Naive B cell (primary cell): ENCODE measurements at regions not wholly inside any gene's neighbourhood (a gene's known extent, or its start where the extent isn't known, plus 50 kb on each side); places are given as distances from the start of the nearest gene placed in this dataset.

ENCODE experiments used
- ATAC-seq, 2 donors: fragments of 150-1000 bp; cut with Tn5 transposase; 2 replicates each; pipeline ENCODE4 v1.10.0; 2021; ENCODE audit warnings: low read depth in 2 of 2, mild to moderate bottlenecking in 2 of 2, moderate library complexity in 2 of 2
- DNase-seq: peaks from one replicate; pipeline ENCODE4 v3.0.0; 2022
- H3K27ac Mint-ChIP-seq, 6 donors: one replicate each; pipeline ENCODE4 v1.8.0; 2020 to 2022; ENCODE audit warnings: mild to moderate bottlenecking in 6 of 6, mixed read lengths in 6 of 6, moderate library complexity in 5 of 6, inconsistent platforms in 2 of 6
- H3K27me3 Mint-ChIP-seq, 3 donors: one replicate each; pipeline ENCODE4 v1.8.0; 2021 to 2022; ENCODE audit warnings: mixed read lengths in 3 of 3, mild to moderate bottlenecking in 1 of 3
- H3K36me3 Mint-ChIP-seq, 2 donors: one replicate each; pipeline ENCODE4 v1.8.0; 2020 to 2022; ENCODE audit warnings: mixed read lengths in 2 of 2, inconsistent platforms in 1 of 2, mild to moderate bottlenecking in 1 of 2
- H3K4me1 Mint-ChIP-seq, 3 donors: one replicate each; pipeline ENCODE4 v1.8.0; 2020 to 2022; ENCODE audit warnings: mixed read lengths in 3 of 3, inconsistent platforms in 1 of 3, mild to moderate bottlenecking in 1 of 3, moderate library complexity in 1 of 3
- H3K4me3 Mint-ChIP-seq, 8 donors: one replicate each; pipeline ENCODE4 v1.8.0; 2020 to 2022; ENCODE audit warnings: mild to moderate bottlenecking in 8 of 8, mixed read lengths in 8 of 8, moderate library complexity in 8 of 8, inconsistent platforms in 2 of 8
- H3K9me3 Mint-ChIP-seq, 7 donors: one replicate each; pipeline ENCODE4 v1.8.0; 2020 to 2022; ENCODE audit warnings: mixed read lengths in 7 of 7, mild to moderate bottlenecking in 5 of 7, inconsistent platforms in 2 of 7, moderate library complexity in 1 of 7

DNA sequence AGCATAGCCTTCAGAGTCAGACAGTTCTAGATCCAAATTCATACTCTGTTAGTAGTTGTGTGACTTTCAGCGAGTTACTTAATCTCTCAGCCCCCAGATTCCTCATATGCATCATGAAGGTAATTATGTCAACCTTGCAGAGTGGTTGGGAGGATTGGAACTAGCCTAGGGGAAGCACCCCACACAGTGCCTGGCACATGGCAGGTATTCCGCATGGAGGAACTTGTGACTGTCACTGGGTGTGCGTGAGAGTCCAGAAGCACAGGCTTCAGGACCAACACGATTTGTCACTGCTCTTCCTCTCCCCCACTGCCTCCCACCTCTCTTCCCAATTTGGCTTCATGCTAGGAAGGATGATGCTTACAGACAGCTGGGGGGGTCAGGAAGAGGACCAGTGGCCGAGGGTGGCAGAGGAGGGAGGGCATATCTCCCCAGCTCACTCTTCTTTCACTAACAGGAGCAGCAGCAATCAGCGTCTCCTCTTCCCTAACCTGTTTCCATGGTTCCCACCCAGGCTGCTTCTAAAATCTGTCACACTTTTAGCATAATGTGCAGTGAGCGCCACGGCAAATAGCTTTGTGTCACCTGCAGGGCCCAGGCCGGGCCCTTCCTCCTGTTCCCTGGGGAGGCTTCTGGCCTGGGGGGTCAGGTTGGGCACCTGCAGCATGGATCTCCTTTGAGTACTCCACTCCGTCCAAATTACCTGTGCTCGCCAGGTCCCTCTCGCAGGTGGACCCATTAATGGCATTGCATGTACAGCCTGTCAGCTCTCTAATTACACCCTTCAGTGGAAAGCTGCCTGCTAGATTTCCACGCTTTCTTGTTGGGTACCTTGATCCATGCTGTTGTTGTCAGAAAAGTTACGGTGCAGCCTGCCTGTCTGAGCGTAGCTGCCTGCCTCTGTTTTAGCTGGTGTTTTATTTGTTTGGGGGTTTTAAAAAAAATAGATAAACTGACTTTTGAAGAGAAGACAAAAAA lies 400.4 kb downstream of the NXPE2 start:
- Mint-ChIP-seq H3K36me3 (no peaks in the 10 kb centered on the region), H3K4me3 (no peak overlapping the region), H3K27me3 (no peaks in the 10 kb centered on the region), H3K9me3 (peaks cover 0 to 4% (median 1%) of the 10 kb centered on the region in 7 donors), H3K4me1 (no peaks in the 10 kb centered on the region), H3K27ac (no peak overlapping the region)
- DNase-seq (no peak), ATAC-seq (no peak)

DNA sequence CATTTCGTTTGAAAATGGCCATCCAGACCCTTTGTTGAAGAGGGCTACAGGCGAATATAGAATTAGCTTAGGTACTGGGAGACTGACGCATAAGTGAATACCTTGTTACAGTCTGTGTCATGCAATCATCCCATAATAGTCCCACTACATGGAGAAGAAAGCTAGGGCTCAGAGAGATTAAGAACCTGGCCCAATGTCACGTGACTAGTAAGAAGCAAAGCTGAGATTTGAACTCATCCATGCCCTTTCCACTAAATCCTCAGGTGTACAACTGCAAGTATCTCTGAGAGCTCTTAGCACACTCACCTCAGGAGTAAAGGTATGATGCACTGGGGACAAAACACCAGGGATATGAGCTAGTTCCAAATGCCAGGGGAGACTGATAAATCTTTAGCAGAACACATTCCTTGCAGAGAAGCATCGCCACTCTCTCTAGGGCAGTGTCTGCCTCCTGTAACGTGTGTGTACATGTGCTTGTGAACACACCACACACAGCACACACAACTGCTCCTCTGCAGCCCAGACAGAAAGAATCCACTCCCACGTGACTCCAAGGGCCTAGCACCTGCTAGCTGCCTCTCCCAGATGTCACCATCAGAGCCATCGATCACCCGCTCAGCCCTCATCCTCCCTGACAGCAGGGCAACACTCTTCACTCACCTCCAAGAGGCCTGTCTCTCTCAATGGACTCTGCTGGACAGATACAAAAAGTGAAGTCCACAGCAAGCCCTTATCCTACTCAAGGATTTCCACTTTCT lies 402.8 kb downstream of the NXPE2 start:
- ATAC-seq (no peak), DNase-seq (no peak)
- H3K4me1 Mint-ChIP-seq = peaks cover 0 to 6% (median 0%) of the 10 kb centered on the region in 3 donors
- H3K36me3 Mint-ChIP-seq = no peaks in the 10 kb centered on the region
- no peaks in the 10 kb centered on the region for H3K27me3 Mint-ChIP-seq
- peaks cover 0 to 4% (median 0%) of the 10 kb centered on the region in 7 donors for H3K9me3 Mint-ChIP-seq
- H3K27ac Mint-ChIP-seq = no peak overlapping the region
- H3K4me3 Mint-ChIP-seq = no peak overlapping the region

DNA sequence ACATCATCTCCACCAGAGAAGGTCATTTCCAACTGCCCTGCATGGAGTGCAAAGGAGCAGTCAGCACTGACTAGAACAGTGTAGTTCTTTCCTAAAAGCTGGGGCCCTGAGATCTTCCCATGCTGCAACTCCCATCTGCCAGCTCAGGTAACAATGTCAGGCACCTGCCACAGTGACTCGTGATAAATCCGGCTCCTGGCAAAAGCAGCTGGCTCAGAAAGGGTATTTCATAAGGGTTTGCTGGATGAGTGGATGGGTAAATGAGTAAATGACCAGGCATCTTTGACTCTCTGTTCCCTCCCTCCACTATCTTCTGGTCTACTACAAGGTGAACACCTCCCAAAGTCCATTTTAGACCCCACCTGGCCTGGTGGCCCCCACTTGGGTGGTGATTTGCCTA lies 403.6 kb downstream of the NXPE2 start:
- Mint-ChIP-seq H3K27ac (no peak overlapping the region), H3K4me3 (no peak overlapping the region)

DNA sequence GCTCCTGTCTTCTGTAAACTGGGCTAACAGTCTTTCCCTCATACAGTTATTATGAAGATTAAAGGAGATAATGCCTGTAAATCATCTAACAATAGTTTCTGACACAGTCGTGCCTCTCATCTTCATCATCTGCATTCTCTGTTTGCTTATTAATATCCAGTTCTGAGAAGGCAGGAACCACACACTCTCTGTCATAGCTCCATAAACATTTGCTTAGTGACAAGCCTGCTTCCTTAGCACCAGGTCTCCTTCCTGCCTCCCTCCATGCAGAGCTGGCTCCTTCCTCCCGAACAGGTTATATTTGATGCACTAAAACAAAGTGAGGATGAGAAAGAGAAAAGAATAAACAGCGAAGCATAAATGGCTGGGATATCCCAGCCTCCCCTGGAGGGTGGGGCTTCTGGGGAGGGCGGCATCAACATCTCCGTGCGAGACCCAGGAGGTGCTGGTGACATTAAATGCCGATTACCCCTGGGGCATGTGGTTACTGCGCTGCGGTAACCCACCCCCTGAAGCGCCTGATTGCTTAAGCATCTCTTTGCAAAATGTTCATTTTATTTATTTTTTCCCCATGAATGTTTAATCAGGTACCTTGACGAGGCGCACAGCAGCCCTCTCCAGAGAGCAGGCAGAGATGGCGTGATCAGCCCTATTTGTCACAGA lies 404.9 kb downstream of the NXPE2 start:
- DNase-seq (no peak), ATAC-seq (no peak)
- peaks cover 0 to 4% (median 0%) of the 10 kb centered on the region in 7 donors for H3K9me3 Mint-ChIP-seq
- H3K4me3 Mint-ChIP-seq = no peak overlapping the region
- H3K27me3 Mint-ChIP-seq = no peaks in the 10 kb centered on the region
- no peaks in the 10 kb centered on the region for H3K36me3 Mint-ChIP-seq
- H3K4me1 Mint-ChIP-seq = peaks cover 0 to 6% (median 0%) of the 10 kb centered on the region in 3 donors
- H3K27ac Mint-ChIP-seq = no peak overlapping the region

More for the DNA sequence above, 403.6 kb downstream of the NXPE2 start:
- H3K4me1 Mint-ChIP-seq = peaks cover 0 to 6% (median 0%) of the 10 kb centered on the region in 3 donors
- H3K9me3 Mint-ChIP-seq = peaks cover 0 to 4% (median 0%) of the 10 kb centered on the region in 7 donors
- no peaks in the 10 kb centered on the region for H3K27me3 Mint-ChIP-seq
- ATAC-seq (no peak), DNase-seq (no peak)
- no peaks in the 10 kb centered on the region for H3K36me3 Mint-ChIP-seq

DNA sequence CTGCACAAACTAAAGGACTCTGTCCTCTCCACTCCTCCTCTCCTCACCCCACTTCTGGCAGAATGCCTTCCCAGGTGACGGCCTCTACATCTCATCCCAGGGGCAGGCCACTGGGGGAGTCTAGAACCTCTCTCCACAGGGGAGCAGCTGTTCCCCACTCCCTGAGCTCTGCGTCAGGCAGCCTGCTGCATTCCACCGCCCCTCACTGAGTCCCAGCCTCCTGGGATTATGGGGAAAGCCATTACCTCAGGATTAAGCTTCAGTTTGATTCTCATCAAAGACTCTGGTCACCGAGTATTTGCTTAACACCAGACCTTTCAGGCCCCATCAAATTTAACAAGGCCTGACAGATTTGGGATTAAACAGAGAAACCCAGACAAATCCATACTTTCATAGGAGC lies 405.9 kb downstream of the NXPE2 start:
- H3K27me3 Mint-ChIP-seq = no peaks in the 10 kb centered on the region
- DNase-seq = no peak
- H3K36me3 Mint-ChIP-seq = no peaks in the 10 kb centered on the region
- H3K4me3 Mint-ChIP-seq = no peak overlapping the region
- peaks cover 0 to 6% (median 0%) of the 10 kb centered on the region in 3 donors for H3K4me1 Mint-ChIP-seq
- no peak for ATAC-seq
- no peak overlapping the region for H3K27ac Mint-ChIP-seq
- peaks cover 0 to 4% (median 0%) of the 10 kb centered on the region in 7 donors for H3K9me3 Mint-ChIP-seq

DNA sequence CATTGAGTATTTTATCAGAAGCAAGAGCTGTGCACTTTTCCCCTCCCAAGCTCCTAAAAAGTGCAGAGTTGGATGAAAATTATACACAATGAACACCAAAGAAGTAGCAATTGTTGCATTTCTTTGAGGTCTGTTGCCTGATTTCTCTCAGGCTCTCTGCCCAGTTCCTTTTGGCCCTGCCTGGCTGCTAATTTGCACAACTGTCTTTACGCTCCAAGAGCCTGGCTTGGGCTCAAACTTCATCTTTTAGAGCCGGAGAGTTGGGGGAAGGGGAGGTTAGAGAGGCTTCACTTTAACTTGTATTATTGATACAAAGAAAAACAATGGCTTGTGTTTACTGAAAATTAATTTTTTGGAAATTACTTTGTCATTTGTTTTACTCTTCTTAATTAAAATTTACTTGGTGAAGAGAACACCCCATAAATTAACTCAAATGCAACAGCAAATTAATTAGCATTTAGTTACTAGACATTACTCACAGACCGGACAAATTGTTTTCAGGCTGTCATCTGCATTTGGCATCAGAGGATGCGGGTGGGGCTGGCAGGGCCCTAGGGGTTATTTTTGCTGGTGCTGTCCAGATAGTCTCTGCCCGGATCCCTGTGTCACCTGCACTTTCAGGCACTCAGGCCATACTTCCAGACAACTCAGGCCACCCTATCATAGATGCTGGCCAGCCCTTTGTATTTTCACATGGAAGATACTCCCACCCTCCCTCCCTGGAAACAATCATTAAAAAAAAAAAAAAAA lies 407.3 kb downstream of the NXPE2 start:
- H3K4me3 Mint-ChIP-seq = no peak overlapping the region
- H3K9me3 Mint-ChIP-seq = peaks cover 0 to 7% (median 0%) of the 10 kb centered on the region in 7 donors
- ATAC-seq (no peak), DNase-seq (no peak)
- H3K4me1 Mint-ChIP-seq = peaks cover 0 to 6% (median 0%) of the 10 kb centered on the region in 3 donors
- peaks cover 0 to 2% of the 10 kb centered on the region in 2 donors for H3K36me3 Mint-ChIP-seq
- no peak overlapping the region for H3K27ac Mint-ChIP-seq
- no peaks in the 10 kb centered on the region for H3K27me3 Mint-ChIP-seq

DNA sequence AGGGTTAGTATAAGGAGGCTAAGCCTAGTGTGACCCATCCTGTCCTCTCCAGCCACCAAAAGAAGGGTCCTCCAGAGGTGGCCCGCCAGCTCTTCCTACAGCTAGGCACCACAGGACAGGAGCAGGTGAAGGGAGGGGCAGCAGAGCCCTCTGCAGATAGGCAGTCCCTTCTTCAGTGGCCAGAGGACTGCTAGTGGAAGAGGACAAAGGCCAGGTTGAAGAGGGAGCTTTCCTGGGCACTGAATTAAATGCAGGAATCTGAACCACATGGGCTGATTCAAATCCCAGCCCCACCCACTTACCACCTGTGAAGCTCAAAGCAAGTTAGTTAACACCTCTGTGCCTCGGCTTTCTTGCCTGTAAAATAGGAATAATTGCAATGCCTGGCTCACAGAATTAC lies 409.5 kb downstream of the NXPE2 start:
- no peak for DNase-seq
- Mint-ChIP-seq H3K27me3 (no peaks in the 10 kb centered on the region), H3K36me3 (peaks cover 0 to 7% of the 10 kb centered on the region in 2 donors), H3K4me1 (peaks cover 0 to 6% (median 0%) of the 10 kb centered on the region in 3 donors), H3K9me3 (peaks cover 0 to 12% (median 2%) of the 10 kb centered on the region in 7 donors), H3K27ac (no peak overlapping the region), H3K4me3 (no peak overlapping the region)
- no peak for ATAC-seq

DNA sequence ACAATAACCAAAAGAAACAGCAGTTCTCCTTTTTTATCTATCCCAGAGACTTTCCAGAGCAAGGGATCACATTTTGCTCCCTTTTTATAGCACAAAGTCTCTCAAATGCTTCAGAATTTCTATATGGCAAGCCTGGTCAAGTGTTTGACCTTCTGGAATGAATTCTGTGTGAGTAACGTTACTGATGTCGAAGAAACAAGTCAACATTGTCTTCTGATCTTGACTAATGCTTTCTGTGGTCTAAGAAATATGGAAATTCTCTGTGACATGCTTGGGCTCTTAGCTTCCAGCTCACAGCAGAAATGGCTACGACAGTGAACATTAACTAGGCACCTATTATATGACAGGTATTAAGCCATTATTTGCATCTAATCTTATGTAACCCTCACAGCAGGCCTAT lies 411.7 kb downstream of the CADM1 start:
- H3K9me3 Mint-ChIP-seq = peaks cover 0 to 16% (median 2%) of the 10 kb centered on the region in 7 donors
- no peak overlapping the region for H3K4me3 Mint-ChIP-seq
- H3K36me3 Mint-ChIP-seq = peaks cover 0 to 7% of the 10 kb centered on the region in 2 donors
- DNase-seq = no peak
- no peak for ATAC-seq
- no peak overlapping the region for H3K27ac Mint-ChIP-seq
- no peaks in the 10 kb centered on the region for H3K4me1 Mint-ChIP-seq
- no peaks in the 10 kb centered on the region for H3K27me3 Mint-ChIP-seq

DNA sequence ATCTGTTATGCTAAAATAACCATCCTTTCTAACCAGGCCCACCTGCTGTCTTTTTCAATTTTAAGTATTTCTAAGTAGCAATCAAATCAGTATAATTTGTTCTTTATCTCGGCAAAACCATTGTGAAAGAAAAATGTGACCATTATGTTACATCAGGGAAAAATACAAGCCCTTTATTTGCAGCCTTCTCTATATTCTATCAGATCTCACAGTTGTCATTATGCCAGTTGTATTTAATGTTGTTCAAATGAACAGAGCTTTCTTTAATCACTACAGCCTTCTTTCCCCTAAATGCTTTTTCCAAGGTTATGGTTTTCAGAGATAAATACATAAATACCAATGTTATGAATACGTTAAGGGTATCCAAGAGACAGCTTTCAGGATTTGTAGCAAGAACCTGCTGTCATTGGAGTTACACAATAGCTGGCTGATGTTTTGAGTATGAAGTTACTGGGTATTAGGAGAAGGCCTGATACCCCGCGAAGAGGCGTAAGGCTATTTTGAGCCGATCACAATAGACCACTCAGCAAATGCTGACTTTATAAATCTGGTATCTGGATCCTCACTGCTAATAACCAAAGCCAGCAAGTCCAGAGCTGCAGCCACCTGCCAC lies 406.3 kb downstream of the CADM1 start:
- H3K36me3 Mint-ChIP-seq = no peaks in the 10 kb centered on the region
- no peak for DNase-seq
- no peaks in the 10 kb centered on the region for H3K4me1 Mint-ChIP-seq
- H3K9me3 Mint-ChIP-seq = peaks cover 0 to 5% (median 0%) of the 10 kb centered on the region in 7 donors
- no peak overlapping the region for H3K4me3 Mint-ChIP-seq
- no peaks in the 10 kb centered on the region for H3K27me3 Mint-ChIP-seq
- ATAC-seq = no peak
- H3K27ac Mint-ChIP-seq = no peak overlapping the region

DNA sequence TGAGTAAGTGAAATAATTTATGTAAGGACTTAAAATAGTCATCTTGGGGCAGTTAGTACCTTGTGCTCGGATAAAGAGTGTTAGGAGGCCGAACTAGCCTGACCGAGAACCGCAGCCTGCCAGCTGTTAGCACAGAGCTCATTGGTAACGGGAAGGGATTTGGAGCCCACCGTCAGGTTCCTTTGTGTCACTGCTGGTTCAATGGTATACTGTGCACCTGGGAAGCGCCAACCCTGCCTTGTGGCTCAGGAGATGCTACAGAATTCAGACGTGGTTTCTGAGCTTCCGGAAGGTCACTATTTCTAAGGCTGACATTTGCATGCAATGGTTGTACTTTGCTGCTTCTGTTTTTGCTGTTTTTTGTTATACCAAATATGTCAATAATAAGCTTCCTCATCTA lies 403.5 kb downstream of the CADM1 start:
- ATAC-seq (no peak), DNase-seq (no peak)
- no peaks in the 10 kb centered on the region for H3K4me1 Mint-ChIP-seq
- H3K27ac Mint-ChIP-seq = no peak overlapping the region
- no peaks in the 10 kb centered on the region for H3K27me3 Mint-ChIP-seq
- peaks cover 0 to 2% (median 0%) of the 10 kb centered on the region in 7 donors for H3K9me3 Mint-ChIP-seq
- H3K4me3 Mint-ChIP-seq = no peak overlapping the region
- no peaks in the 10 kb centered on the region for H3K36me3 Mint-ChIP-seq

DNA sequence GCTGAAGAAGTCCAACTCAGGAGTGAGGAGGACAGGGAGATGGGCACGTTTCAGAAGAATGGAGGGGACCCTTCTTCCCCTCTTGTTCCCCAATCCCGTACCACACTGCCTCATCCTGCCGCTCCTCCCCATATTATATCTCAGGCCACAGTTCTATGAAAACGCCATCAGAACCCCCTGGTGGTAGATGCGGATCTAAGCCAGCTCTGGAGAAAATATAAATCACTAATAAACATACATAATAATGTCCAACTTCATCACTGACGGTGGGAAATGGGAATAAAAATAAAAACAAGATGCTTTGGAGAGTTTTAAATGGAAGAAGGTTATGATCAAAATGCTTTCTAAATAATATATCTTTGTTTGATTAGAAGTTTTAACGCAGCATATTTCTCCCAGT lies 400.3 kb downstream of the CADM1 start:
- Mint-ChIP-seq H3K36me3 (no peaks in the 10 kb centered on the region), H3K4me1 (no peaks in the 10 kb centered on the region), H3K9me3 (peaks cover 0 to 2% (median 0%) of the 10 kb centered on the region in 7 donors), H3K4me3 (no peak overlapping the region), H3K27me3 (no peaks in the 10 kb centered on the region), H3K27ac (no peak overlapping the region)
- no peak for ATAC-seq
- DNase-seq = no peak

DNA sequence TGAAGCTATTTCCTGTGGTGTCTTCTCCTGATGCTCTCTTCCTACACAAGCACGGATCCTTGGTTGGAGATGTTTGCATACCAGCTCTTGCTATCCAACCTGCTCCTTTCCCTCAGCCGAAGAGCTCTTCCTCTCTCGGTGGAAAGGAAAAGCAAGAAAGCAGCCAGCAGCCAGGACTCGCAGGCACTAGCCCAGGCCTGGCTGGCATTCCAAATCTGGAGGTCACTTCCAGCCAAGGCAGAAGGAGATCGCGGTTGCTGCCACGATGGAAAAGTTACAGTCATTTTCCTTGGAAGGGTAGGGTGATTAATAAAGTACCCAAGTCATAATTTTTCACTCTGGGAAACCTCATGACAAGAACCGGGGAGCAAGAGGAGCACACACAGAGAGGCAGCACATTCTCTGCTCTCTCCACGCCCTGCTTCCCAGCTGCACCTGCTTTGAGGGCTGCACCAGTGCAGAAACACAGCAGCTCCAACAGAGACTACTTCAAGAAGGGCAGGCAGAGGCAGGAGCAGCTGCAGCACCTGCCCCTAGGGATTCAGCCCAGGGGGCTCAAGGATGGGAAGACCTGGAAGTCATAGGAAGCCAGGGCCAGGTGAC lies 399.3 kb downstream of the CADM1 start:
- ATAC-seq (no peak), DNase-seq (no peak)
- H3K27me3 Mint-ChIP-seq = no peaks in the 10 kb centered on the region
- H3K27ac Mint-ChIP-seq = no peak overlapping the region
- H3K4me3 Mint-ChIP-seq = no peak overlapping the region
- no peaks in the 10 kb centered on the region for H3K36me3 Mint-ChIP-seq
- H3K9me3 Mint-ChIP-seq = no peaks in the 10 kb centered on the region
- no peaks in the 10 kb centered on the region for H3K4me1 Mint-ChIP-seq
